T-helper 17 cell (primary cell): ENCODE measurements at regions not wholly inside any gene's neighbourhood (a gene's known extent, or its start where the extent isn't known, plus 50 kb on each side); places are given as distances from the start of the nearest gene placed in this dataset.
A peak's percentile ranks its signal among the peaks of the same experiment; 100 is the strongest.
"Not testable (repeated sequence)": the region's sequence is repeated elsewhere in the genome, so short reads cannot be mapped to it uniquely, and the experiment has no call there.

Experiments used
- ATAC-seq: fragments of 150-1000 bp; cut with Tn5 transposase; 2 replicates; pipeline ENCODE4 v1.10.0; 2021; ENCODE audit warnings: mild to moderate bottlenecking, moderate library complexity
- DNase-seq, 3 donors: peaks; one replicate each; pipeline versions ENCODE4 v3.0.0 to v3.0.0-alpha.2; 2020 to 2021
- H3K9me3 ChIP-seq: one replicate; pipeline ENCODE4 v1.7.0; 2013; ENCODE audit warnings: low read length, mild to moderate bottlenecking; ENCODE audit not compliant: control insufficient read depth, poor library complexity, severe bottlenecking
- H3K27ac Mint-ChIP-seq: one replicate; pipeline ENCODE4 v1.8.0; 2022; ENCODE audit warnings: mild to moderate bottlenecking, moderate library complexity, mixed read lengths
- H3K27me3 Mint-ChIP-seq: one replicate; pipeline ENCODE4 v1.8.0; 2022; ENCODE audit warnings: mixed read lengths
- H3K36me3 Mint-ChIP-seq: one replicate; pipeline ENCODE4 v1.8.0; 2022; ENCODE audit warnings: low read depth, mixed read lengths
- H3K4me1 Mint-ChIP-seq: one replicate; pipeline ENCODE4 v1.8.0; 2022; ENCODE audit warnings: mild to moderate bottlenecking, mixed read lengths
- H3K4me3 Mint-ChIP-seq: one replicate; pipeline ENCODE4 v1.8.0; 2022; ENCODE audit warnings: mild to moderate bottlenecking, moderate library complexity, mixed read lengths

- H3K9me3 ChIP-seq, result no peaks in the 10 kb centered on the region
- H3K4me1 Mint-ChIP-seq, result no peaks in the 10 kb centered on the region
- no peak for DNase-seq
- no peak overlapping the region for H3K27ac Mint-ChIP-seq
- H3K36me3 Mint-ChIP-seq, result no peaks in the 10 kb centered on the region
- ATAC-seq, result no peak
- peaks cover 10% of the 10 kb centered on the region for H3K27me3 Mint-ChIP-seq
- no peak overlapping the region for H3K4me3 Mint-ChIP-seq
Measured at GRCh38 chr18:54662986-54663385, 71.9 kb downstream of the DYNAP start.

DNA sequence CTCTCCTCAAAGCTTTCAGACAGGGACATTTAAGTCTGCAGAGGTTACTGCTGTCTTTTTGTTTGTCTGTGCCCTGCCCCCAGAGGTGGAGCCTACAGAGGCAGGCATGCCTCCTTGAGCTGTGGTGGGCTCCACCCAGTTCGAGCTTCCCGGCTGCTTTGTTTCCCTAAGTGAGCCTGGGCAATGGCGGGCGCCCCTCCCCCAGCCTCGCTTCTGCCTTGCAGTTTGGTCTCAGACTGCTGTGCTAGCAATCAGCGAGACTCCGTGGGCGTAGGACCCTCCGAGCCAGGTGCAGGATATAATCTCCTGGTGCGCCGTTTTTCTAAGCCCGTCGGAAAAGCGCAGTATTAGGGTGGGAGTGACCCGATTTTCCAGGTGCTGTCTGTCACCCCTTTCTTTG, 78.7 kb downstream of the DYNAP start:
- H3K9me3 ChIP-seq, H3K36me3 Mint-ChIP-seq, ATAC-seq, DNase-seq, H3K4me3 Mint-ChIP-seq, H3K4me1 Mint-ChIP-seq, H3K27ac Mint-ChIP-seq: not testable (repeated sequence)
- H3K27me3 Mint-ChIP-seq, result peaks cover 13% of the 10 kb centered on the region

- Mint-ChIP-seq H3K4me1 (no peaks in the 10 kb centered on the region), H3K4me3 (no peak overlapping the region), H3K27ac (no peak overlapping the region), H3K27me3 (peaks cover 13% of the 10 kb centered on the region), H3K36me3 (no peaks in the 10 kb centered on the region)
- DNase-seq, result no peak
- no peak for ATAC-seq
- no peaks in the 10 kb centered on the region for H3K9me3 ChIP-seq
Measured at GRCh38 chr18:54671291-54671881, 80.3 kb downstream of the DYNAP start.

DNA sequence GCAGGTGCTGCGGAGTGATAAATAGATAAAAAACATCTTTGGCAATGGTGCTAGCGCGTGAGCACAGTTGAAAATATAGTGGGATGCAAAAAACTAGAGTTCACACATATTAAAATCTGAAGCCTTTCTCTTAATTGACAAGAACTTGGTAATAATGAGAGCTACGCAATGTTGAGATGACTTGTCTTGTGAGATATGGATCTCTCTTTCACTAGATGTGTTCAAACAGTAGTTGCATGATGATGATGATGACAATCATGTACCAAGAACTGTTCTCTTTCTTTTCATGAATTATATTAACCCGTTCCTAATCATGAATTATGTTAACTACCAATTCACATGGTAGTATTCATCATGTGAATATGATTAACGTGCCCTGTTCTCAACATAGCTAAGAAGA, 81.1 kb downstream of the DYNAP start:
- H3K4me1 Mint-ChIP-seq, result no peaks in the 10 kb centered on the region
- H3K27ac Mint-ChIP-seq, result no peak overlapping the region
- ATAC-seq (no peak), DNase-seq (no peak)
- H3K4me3 Mint-ChIP-seq, result no peak overlapping the region
- H3K9me3 ChIP-seq, result no peaks in the 10 kb centered on the region
- no peaks in the 10 kb centered on the region for H3K36me3 Mint-ChIP-seq
- peaks cover 13% of the 10 kb centered on the region for H3K27me3 Mint-ChIP-seq

GRCh38 chr18:54672846-54673475, 81.9 kb downstream of the DYNAP start:
- Mint-ChIP-seq H3K4me1 (no peaks in the 10 kb centered on the region), H3K27ac (no peak overlapping the region), H3K4me3 (no peak overlapping the region), H3K36me3 (no peaks in the 10 kb centered on the region), H3K27me3 (peaks cover 13% of the 10 kb centered on the region)
- ATAC-seq (no peak), DNase-seq (no peak)
- no peaks in the 10 kb centered on the region for H3K9me3 ChIP-seq

- H3K9me3 ChIP-seq, result no peaks in the 10 kb centered on the region
- no peaks in the 10 kb centered on the region for H3K4me1 Mint-ChIP-seq
- no peak overlapping the region for H3K4me3 Mint-ChIP-seq
- DNase-seq (no peak), ATAC-seq (no peak)
- H3K36me3 Mint-ChIP-seq, result no peaks in the 10 kb centered on the region
- H3K27me3 Mint-ChIP-seq, result peaks cover 7% of the 10 kb centered on the region
- H3K27ac Mint-ChIP-seq, result no peak overlapping the region
Measured at GRCh38 chr18:54673936-54674335, 82.9 kb downstream of the DYNAP start.

GRCh38 chr18:54675076-54675475, 84.0 kb downstream of the DYNAP start:
- Mint-ChIP-seq H3K4me1 (no peaks in the 10 kb centered on the region), H3K27ac (no peak overlapping the region), H3K4me3 (no peak overlapping the region), H3K27me3 (peaks cover 9% of the 10 kb centered on the region), H3K36me3 (no peaks in the 10 kb centered on the region)
- H3K9me3 ChIP-seq, result no peaks in the 10 kb centered on the region
- no peak for ATAC-seq
- no peak for DNase-seq

GRCh38 chr18:54679318-54680149, 88.5 kb downstream of the DYNAP start:
- ATAC-seq, result peak; percentile 47
- no peak overlapping the region for H3K4me3 Mint-ChIP-seq

GRCh38 chr18:54684784-54685183, 93.7 kb downstream of the DYNAP start:
- Mint-ChIP-seq H3K4me1 (peaks cover 2% of the 10 kb centered on the region), H3K4me3 (no peak overlapping the region), H3K27ac (no peak overlapping the region), H3K27me3 (peaks cover 20% of the 10 kb centered on the region), H3K36me3 (no peaks in the 10 kb centered on the region)
- no peaks in the 10 kb centered on the region for H3K9me3 ChIP-seq
- no peak for DNase-seq
- ATAC-seq, result no peak

More at GRCh38 chr18:54679318-54680149, 88.5 kb downstream of the DYNAP start:
- DNase-seq, result no peak
- no peak overlapping the region for H3K27ac Mint-ChIP-seq
- H3K27me3 Mint-ChIP-seq, result peaks cover 16% of the 10 kb centered on the region
- H3K9me3 ChIP-seq, result no peaks in the 10 kb centered on the region
- no peaks in the 10 kb centered on the region for H3K36me3 Mint-ChIP-seq
- H3K4me1 Mint-ChIP-seq, result peaks cover 2% of the 10 kb centered on the region

DNA sequence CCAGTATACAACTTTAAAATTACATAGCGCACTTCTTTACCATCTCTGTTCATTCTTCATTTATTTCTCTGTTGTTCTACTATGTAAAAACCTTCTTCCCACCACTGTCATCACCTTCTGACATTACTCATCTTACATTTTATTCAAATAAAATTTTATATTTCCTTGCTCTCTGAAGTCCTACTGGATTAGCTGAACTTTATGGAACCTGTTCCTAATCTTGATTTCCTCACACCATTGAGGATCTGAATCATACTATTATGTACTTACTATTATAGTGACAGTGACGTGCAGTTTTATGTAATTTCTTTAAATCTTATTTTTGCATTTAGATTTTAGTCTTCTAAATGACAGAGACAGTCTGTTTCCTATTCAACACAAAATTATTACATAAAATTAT, 98.3 kb downstream of the DYNAP start:
- H3K9me3 ChIP-seq, result no peaks in the 10 kb centered on the region
- Mint-ChIP-seq H3K4me3 (no peak overlapping the region), H3K36me3 (no peaks in the 10 kb centered on the region), H3K4me1 (peaks cover 2% of the 10 kb centered on the region), H3K27ac (no peak overlapping the region), H3K27me3 (peaks cover 9% of the 10 kb centered on the region)
- ATAC-seq (no peak), DNase-seq (no peak)

DNA sequence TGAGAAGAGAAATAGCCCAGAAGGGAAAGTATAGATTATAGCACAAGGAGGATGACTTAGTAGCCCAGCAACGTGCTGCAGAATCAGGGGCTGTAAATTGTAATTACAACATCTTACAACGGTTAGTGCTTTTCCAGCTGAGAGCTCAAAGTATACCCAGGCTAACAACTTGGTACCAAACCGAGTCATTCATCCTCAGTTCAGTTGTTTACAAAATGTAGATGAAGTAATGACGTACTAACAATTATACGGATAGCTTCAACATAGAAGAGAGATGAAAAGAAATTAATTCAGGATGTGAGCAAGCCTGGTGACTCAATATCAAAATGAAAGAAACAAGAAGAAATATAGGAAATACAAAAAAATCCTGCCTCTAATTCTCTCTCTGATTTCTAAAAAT, 99.2 kb downstream of the DYNAP start:
- Mint-ChIP-seq H3K4me3 (no peak overlapping the region), H3K27ac (no peak overlapping the region), H3K36me3 (no peaks in the 10 kb centered on the region), H3K4me1 (peaks cover 2% of the 10 kb centered on the region), H3K27me3 (peaks cover 8% of the 10 kb centered on the region)
- no peaks in the 10 kb centered on the region for H3K9me3 ChIP-seq
- ATAC-seq, result no peak
- no peak for DNase-seq

- DNase-seq, result no peak
- Mint-ChIP-seq H3K4me3 (no peak overlapping the region), H3K27me3 (peaks cover 11% of the 10 kb centered on the region)
Measured at GRCh38 chr18:54692463-54692862, 101.4 kb downstream of the DYNAP start.

GRCh38 chr18:54696616-54697293, 105.7 kb downstream of the DYNAP start:
- no peak for ATAC-seq
- Mint-ChIP-seq H3K27ac (no peak overlapping the region), H3K4me1 (peaks cover 2% of the 10 kb centered on the region), H3K4me3 (no peak overlapping the region), H3K36me3 (no peaks in the 10 kb centered on the region), H3K27me3 (peaks cover 9% of the 10 kb centered on the region)
- no peak for DNase-seq
- H3K9me3 ChIP-seq, result no peaks in the 10 kb centered on the region

More at GRCh38 chr18:54692463-54692862, 101.4 kb downstream of the DYNAP start:
- H3K27ac Mint-ChIP-seq, result no peak overlapping the region
- no peak for ATAC-seq
- H3K9me3 ChIP-seq, result no peaks in the 10 kb centered on the region
- H3K36me3 Mint-ChIP-seq, result no peaks in the 10 kb centered on the region
- H3K4me1 Mint-ChIP-seq, result peaks cover 2% of the 10 kb centered on the region
